Ishikawa (cell line): ENCODE measurements at regions not wholly inside any gene's neighbourhood (a gene's known extent, or its start where the extent isn't known, plus 50 kb on each side); places are given as distances from the start of the nearest gene placed in this dataset.

Experiments used
- EP300 ChIP-seq: IDR thresholded peaks from 2 replicates; pipeline ENCODE4 v1.6.1; 2012; ENCODE audit warnings: borderline replicate concordance
- MAX ChIP-seq: IDR thresholded peaks from 2 replicates; pipeline ENCODE4 v1.6.1; 2012
- YY1 ChIP-seq: IDR thresholded peaks from 2 replicates; pipeline ENCODE4 v1.6.1; 2012; ENCODE audit warnings: low read depth

DNA sequence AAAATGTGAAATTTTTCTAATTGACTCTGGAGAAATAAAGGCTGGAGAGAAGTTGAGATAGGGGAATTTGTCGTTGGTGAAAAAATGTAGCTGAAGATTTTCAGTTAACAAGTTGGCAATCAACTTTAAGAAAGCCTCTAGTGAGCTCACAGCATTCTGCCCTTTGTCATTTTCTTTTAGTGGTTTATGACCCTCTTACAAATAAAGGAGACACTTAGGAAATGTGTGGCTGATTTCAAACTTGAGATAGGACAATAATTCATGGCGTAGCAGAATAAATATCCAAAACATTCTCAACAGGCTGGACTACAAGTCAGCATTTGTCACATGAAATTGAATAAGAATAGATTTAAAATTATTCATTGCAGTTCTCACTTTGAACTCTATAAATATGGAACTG is 412.5 kb upstream of the SPHKAP start:
- TF ChIP-seq YY1, result no peak
- TF ChIP-seq EP300, result no peak
- no peak for TF ChIP-seq MAX
